GM12892 (cell line): ENCODE measurements at regions not wholly inside any gene's neighbourhood (a gene's known extent, or its start where the extent isn't known, plus 50 kb on each side); places are given as distances from the start of the nearest gene placed in this dataset.

Source experiments
- POLR2A ChIP-seq: IDR thresholded peaks from 2 replicates; pipeline ENCODE4 v1.6.1; 2011; ENCODE audit warnings: low read depth, low read length, control low read depth
- TAF1 ChIP-seq: IDR thresholded peaks from 2 replicates; pipeline ENCODE4 v1.6.1; 2011; ENCODE audit warnings: low read depth, mild to moderate bottlenecking, control low read depth, low read length, borderline replicate concordance

DNA sequence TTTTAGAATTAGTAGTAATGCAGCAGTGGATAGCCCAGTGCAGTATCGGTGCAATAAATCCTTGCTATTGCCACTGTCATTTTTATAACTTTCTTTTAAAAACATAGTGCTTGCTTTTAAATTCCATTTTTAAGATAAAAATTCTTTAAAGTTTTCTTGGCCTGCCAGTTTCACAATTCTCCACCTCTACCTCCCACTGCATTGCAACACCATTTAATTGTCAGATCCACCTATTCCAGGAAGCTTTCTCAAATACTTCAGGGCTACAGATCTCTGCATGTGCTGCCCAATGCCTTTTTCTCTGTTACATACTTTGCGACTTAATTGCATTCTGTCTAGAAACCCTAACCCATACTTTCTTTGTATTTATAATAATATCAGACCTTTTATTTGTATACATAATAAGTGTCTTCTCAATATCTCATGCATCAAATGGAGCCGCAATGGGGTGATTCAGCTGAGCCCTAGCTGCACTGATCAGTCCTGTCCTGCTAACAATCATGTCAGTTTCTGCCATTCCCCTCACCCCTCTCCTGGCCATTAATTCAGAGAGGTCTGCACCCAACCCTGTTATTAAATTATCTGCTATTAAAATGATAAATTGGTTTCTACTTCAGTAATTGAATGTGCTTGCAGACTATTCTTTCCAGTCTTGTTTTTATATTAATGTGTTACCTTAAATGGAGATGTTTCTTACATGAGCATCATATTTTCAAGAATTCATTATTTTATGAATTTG lies 193.1 kb downstream of the SLIT2 start:
- no peak for TF ChIP-seq POLR2A
- TF ChIP-seq TAF1, result no peak
